Keratinocyte (primary cell): ENCODE measurements at regions not wholly inside any gene's neighbourhood (a gene's known extent, or its start where the extent isn't known, plus 50 kb on each side); places are given as distances from the start of the nearest gene placed in this dataset.

ENCODE experiments used
- CTCF ChIP-seq, 3 experiments: IDR thresholded peaks in 1 of 3; conservative IDR thresholded peaks in 1 of 3; optimal IDR thresholded peaks in 1 of 3; 2 replicates in 2 of 3; 3 replicates in 1 of 3; pipeline versions ENCODE3 to v1.5.1; 2011; ENCODE audit warnings: low read length in 3 of 3, mild to moderate bottlenecking in 3 of 3, moderate library complexity in 2 of 3, control low read depth in 1 of 3, inconsistent platforms in 1 of 3; ENCODE audit not compliant: insufficient read depth in 2 of 3; ENCODE audit errors: extremely low read depth in 1 of 3
- EZH2 ChIP-seq: IDR thresholded peaks from one replicate; pipeline ENCODE4 v1.6.1; 2012; ENCODE audit warnings: inconsistent platforms, mild to moderate bottlenecking, low read length, moderate library complexity

DNA sequence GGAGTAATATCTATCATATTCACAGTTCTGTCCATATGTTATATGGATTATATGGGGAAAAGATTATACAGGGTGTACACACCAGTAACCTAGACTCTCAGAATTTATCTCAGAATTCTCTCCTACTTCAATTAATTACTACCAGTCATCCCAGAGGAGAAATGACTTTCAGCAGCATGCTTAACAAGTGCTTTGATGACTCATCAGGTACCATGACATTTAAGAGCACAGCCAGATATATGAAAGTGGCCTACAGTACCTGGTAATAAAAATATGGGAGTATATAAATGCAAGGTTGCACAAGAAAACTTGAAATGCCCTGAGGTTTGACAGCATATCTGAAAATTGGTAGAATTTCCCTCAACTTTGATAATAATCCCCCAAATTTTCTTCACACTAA lies 1273.0 kb downstream of the OTOL1 start:
- no peak for TF ChIP-seq CTCF (optimal IDR thresholded peaks at IDR 0.05 in 1 of 3, IDR thresholded peaks at IDR 0.05 in 1 of 3, conservative IDR thresholded peaks at IDR 0.05 in 1 of 3; ENCODE audit: extremely low read depth in 1 of 3, insufficient read depth in 2 of 3, low read length in 3 of 3)
- no peak for TF ChIP-seq EZH2
